ENCODE measurements at regions not wholly inside any gene's neighbourhood (a gene's known extent, or its start where the extent isn't known, plus 50 kb on each side); places are given as distances from the start of the nearest gene placed in this dataset.
A peak's percentile ranks its signal among the peaks of the same experiment; 100 is the strongest.
"Not testable (repeated sequence)": the region's sequence is repeated elsewhere in the genome, so short reads cannot be mapped to it uniquely, and the experiment has no call there.

- no peak for DNase-seq (ENCODE audit: low read depth)
Observed at GRCh38 chr3:101996832-101997231, 147.5 kb downstream of the NFKBIZ start.

- no peak for DNase-seq (ENCODE audit: low read depth)
Observed at GRCh38 chr3:101998256-101998926, 149.1 kb downstream of the NFKBIZ start.

GRCh38 chr3:101999177-101999779 is 150.0 kb downstream of the NFKBIZ start:
- no peak for DNase-seq (ENCODE audit: low read depth)

- DNase-seq (ENCODE audit: low read depth), result no peak
Observed at GRCh38 chr3:102000620-102001209, 151.4 kb downstream of the NFKBIZ start.

GRCh38 chr3:102002056-102002455 is 152.7 kb downstream of the NFKBIZ start:
- no peak for DNase-seq (ENCODE audit: low read depth)

- no peak for DNase-seq (ENCODE audit: low read depth)
Observed at GRCh38 chr3:102004561-102004960, 155.2 kb downstream of the NFKBIZ start.

GRCh38 chr3:102005551-102005950 is 156.2 kb downstream of the NFKBIZ start:
- DNase-seq (ENCODE audit: low read depth), result no peak

GRCh38 chr3:102006812-102007485 is 157.6 kb downstream of the NFKBIZ start:
- peak; percentile 97 for DNase-seq (ENCODE audit: low read depth)

GRCh38 chr3:102008436-102008835 is 159.1 kb downstream of the NFKBIZ start:
- not testable (repeated sequence) for DNase-seq (ENCODE audit: low read depth)

GRCh38 chr3:102016417-102016816 is 167.1 kb downstream of the NFKBIZ start:
- no peak for DNase-seq (ENCODE audit: low read depth)

GRCh38 chr3:102017784-102018183 is 168.5 kb downstream of the NFKBIZ start:
- DNase-seq (ENCODE audit: low read depth), result no peak

GRCh38 chr3:102018551-102018950 is 169.2 kb downstream of the NFKBIZ start:
- DNase-seq (ENCODE audit: low read depth), result no peak

- no peak for DNase-seq (ENCODE audit: low read depth)
Observed at GRCh38 chr3:102020735-102021134, 171.4 kb downstream of the NFKBIZ start.

- no peak for DNase-seq (ENCODE audit: low read depth)
Observed at GRCh38 chr3:102024270-102024904, 175.1 kb downstream of the NFKBIZ start.

- DNase-seq (ENCODE audit: low read depth), result no peak
Observed at GRCh38 chr3:102025606-102026270, 176.4 kb downstream of the NFKBIZ start.

GRCh38 chr3:102026656-102027055 is 177.3 kb downstream of the NFKBIZ start:
- no peak for DNase-seq (ENCODE audit: low read depth)

GRCh38 chr3:102030661-102031060 is 181.3 kb downstream of the NFKBIZ start:
- no peak for DNase-seq (ENCODE audit: low read depth)

GRCh38 chr3:102031834-102032233 is 182.5 kb downstream of the NFKBIZ start:
- DNase-seq (ENCODE audit: low read depth), result no peak

GRCh38 chr3:102032491-102033383 is 183.4 kb downstream of the NFKBIZ start:
- no peak for DNase-seq (ENCODE audit: low read depth)

GRCh38 chr3:102034639-102035451 is 185.5 kb downstream of the NFKBIZ start:
- DNase-seq (ENCODE audit: low read depth), result no peak
